Esophagus muscularis mucosa (tissue), 4 donors: ENCODE measurements at regions not wholly inside any gene's neighbourhood (a gene's known extent, or its start where the extent isn't known, plus 50 kb on each side); places are given as distances from the start of the nearest gene placed in this dataset.

ENCODE experiments used
- DNase-seq: peaks from one replicate; pipeline ENCODE4 v3.0.0-alpha.2; 2017; ENCODE audit errors: extremely low spot score
- H3K27ac ChIP-seq, 4 donors: fragments of 200-600 bp; sonication (generic); replicated peaks in 1 of 4; 1 replicate in 3 of 4; 2 replicates in 1 of 4; pipeline ENCODE4 v1.5.1; 2016 to 2019; ENCODE audit warnings: mild to moderate bottlenecking in 1 of 4
- H3K27me3 ChIP-seq, 4 donors: fragments of 200-600 bp; sonication (generic); one replicate each; pipeline versions ENCODE4 v1.5.1 to v1.6.0; 2016 to 2019
- H3K36me3 ChIP-seq, 4 donors: fragments of 200-600 bp; sonication (generic); one replicate each; pipeline ENCODE4 v1.5.1; 2016 to 2019
- H3K4me1 ChIP-seq, 4 donors: fragments of 200-600 bp; sonication (generic); one replicate each; pipeline ENCODE4 v1.5.1; 2016 to 2019
- H3K4me3 ChIP-seq, 4 donors: fragments of 200-600 bp; sonication (generic); 1 replicate in 2 of 4; 2 replicates in 2 of 4; pipeline ENCODE4 v1.5.1; 2016 to 2019; ENCODE audit warnings: mild to moderate bottlenecking in 4 of 4, moderate library complexity in 1 of 4
- H3K9me3 ChIP-seq, 4 donors: fragments of 200-600 bp; sonication (generic); 1 replicate in 3 of 4; 2 replicates in 1 of 4; pipeline ENCODE4 v1.5.1; 2016 to 2019
- EP300 ChIP-seq: sonication (generic); formaldehyde crosslinking; IDR thresholded peaks from one replicate; pipeline ENCODE4 v1.6.1; 2017; ENCODE audit warnings: antibody characterized with exemption
- POLR2A ChIP-seq: fragments of 450-650 bp; IDR thresholded peaks from one replicate; pipeline ENCODE4 v1.6.1; 2017; ENCODE audit warnings: antibody characterized with exemption, moderate library complexity, mild to moderate bottlenecking, low read depth
- POLR2AphosphoS5 ChIP-seq, 2 donors: sonication (generic); formaldehyde crosslinking; IDR thresholded peaks; one replicate each; pipeline ENCODE4 v1.6.1; 2017; ENCODE audit warnings: antibody characterized with exemption in 2 of 2
- WGBS: methylation state at CpG from one replicate; pipeline ENCODE4 v1.1.5; 2018; 5-methylcytosine and 5-hydroxymethylcytosine counted together
- intact Hi-C: fragments of 100-400 bp; cut with DNase I; formaldehyde crosslinking; loops from one replicate; pipeline ENCODE4 v1.15.1; 2023
- TF ChIP-seq, protein P1 (sequence below), 3 experiments: fragments of 200-600 bp in 2 of 3; fragments of 450-650 bp in 1 of 3; sonication (generic) in 2 of 3; IDR thresholded peaks; one replicate each; pipeline ENCODE4 v1.5.1; 2017 to 2019; ENCODE audit warnings: antibody characterized with exemption in 3 of 3, mild to moderate bottlenecking in 2 of 3, moderate library complexity in 1 of 3

DNA sequence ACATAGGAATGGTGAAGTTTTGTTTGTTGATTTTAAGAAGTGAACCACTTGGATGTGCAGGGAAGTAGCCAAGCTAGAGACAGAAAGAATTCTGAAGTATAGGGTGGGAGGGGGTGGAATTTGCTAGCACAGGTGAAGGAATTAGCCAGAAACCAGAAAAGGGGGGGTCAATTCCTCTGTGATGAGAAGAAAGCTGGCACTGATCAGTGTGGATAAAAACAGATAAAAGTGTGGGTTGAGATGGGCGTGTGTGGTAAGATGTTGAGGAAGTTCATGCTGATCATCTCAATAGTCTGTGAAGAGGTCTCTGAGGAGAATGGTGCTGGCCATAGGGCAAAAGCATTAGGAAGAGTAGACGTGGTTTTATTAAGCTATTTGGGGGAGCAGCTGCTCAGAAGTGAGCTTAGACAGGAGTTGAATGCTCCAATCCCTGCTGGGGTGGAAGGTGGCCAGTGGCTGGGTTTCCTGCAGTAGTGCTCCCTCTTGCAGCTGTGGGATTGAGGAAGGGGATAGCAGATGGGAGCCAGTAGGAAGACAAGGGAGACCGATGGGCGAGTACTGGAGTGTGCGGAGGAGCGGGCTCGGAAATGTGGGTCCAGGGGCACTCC, 88.7 kb upstream of the ELL2 start:
- H3K4me3 ChIP-seq: no peak overlapping the region
- TF ChIP-seq EP300: no peak
- TF ChIP-seq POLR2A: no peak
- no peak for TF ChIP-seq POLR2AphosphoS5 (IDR thresholded peaks at IDR 0.05)
- TF ChIP-seq, protein P1, sequence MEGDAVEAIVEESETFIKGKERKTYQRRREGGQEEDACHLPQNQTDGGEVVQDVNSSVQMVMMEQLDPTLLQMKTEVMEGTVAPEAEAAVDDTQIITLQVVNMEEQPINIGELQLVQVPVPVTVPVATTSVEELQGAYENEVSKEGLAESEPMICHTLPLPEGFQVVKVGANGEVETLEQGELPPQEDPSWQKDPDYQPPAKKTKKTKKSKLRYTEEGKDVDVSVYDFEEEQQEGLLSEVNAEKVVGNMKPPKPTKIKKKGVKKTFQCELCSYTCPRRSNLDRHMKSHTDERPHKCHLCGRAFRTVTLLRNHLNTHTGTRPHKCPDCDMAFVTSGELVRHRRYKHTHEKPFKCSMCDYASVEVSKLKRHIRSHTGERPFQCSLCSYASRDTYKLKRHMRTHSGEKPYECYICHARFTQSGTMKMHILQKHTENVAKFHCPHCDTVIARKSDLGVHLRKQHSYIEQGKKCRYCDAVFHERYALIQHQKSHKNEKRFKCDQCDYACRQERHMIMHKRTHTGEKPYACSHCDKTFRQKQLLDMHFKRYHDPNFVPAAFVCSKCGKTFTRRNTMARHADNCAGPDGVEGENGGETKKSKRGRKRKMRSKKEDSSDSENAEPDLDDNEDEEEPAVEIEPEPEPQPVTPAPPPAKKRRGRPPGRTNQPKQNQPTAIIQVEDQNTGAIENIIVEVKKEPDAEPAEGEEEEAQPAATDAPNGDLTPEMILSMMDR (IDR thresholded peaks at IDR 0.05): no peak
- H3K4me1 ChIP-seq: peaks cover 7 to 30% (median 20%) of the 10 kb centered on the region in 4 donors
- no peak overlapping the region for H3K27ac ChIP-seq
- no peaks in the 10 kb centered on the region for H3K36me3 ChIP-seq
- WGBS: 93% methylated on average over 7 of the region's 7 CpGs
- no peaks in the 10 kb centered on the region for H3K27me3 ChIP-seq
- DNase-seq: no peak
- intact Hi-C loops: no loop called here
- H3K9me3 ChIP-seq: no peaks in the 10 kb centered on the region

DNA sequence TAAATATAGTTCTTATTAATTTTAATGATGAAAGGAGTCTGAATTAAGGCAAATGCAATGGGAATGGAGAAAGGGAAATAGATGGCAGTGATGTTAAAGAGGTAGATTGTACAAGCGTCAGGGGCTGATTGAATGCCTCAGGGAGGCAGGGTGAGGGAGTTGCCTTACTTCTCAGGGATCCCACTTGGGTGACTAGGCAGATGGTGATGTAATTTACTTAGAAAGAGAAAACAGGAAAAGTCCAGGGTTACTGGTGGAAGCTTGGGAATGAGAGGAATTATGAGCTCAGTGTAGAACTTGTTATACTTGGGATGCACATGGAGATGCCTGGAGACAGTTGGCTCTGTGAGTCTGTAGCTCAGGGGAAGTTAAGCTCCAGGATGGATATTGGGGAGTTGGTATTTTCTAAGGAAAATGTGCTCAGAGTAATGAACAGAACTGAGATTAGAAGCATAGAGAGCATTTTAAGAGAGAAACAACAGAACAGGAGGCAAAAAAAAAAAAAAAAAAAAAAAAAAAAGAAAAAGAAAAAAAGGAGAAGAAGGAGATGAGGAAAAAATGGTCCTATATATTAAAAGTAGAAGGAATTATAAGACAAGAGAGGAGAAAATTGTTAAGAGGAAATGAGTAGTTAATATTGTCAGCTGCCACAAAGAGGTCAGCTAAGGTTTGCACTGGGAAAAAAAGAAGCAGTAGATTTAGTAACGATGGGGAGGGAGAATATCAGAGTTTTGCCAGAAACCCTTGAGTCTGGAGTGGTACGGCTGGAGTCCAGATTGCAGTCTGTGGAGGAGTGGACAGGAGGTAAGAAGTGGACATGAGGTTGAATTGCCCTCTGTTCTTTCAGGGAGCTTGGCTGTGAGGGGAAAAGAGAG, 88.0 kb upstream of the ELL2 start:
- no peak for DNase-seq
- Histone ChIP-seq H3K4me1 (peaks cover 7 to 30% (median 20%) of the 10 kb centered on the region in 4 donors), H3K4me3 (no peak overlapping the region), H3K9me3 (no peaks in the 10 kb centered on the region), H3K27ac (no peak overlapping the region), H3K27me3 (no peaks in the 10 kb centered on the region), H3K36me3 (no peaks in the 10 kb centered on the region)
- WGBS: 50% methylated on average over 3 of the region's 3 CpGs
- intact Hi-C loops: no loop called here
- TF ChIP-seq EP300 (no peak), POLR2A (no peak), POLR2AphosphoS5 (IDR thresholded peaks at IDR 0.05) (no peak)
- TF ChIP-seq, protein P1 (IDR thresholded peaks at IDR 0.05): no peak

DNA sequence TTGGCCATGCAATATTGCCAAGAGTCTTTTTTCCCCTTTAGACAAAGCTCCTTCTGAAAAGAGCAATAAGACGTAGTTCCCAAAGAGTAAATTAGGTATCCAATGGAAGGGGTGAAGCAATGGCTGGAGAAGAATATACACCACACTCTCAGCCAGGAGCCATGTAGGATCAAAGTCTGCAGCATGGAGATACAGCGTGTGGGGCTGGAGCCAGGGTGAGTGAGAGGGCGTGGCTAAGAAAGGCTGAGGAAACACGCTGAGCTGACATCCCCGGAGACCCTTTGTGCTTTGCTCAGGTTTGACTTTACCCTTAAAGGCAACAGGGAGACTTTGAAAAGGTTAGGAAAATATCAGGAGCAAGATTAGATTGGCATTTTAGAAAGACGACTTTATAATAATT, 87.1 kb upstream of the ELL2 start:
- TF ChIP-seq POLR2A (no peak), EP300 (no peak), POLR2AphosphoS5 (IDR thresholded peaks at IDR 0.05) (no peak)
- TF ChIP-seq, protein P1 (IDR thresholded peaks at IDR 0.05): no peak
- H3K4me1 ChIP-seq: peaks cover 7 to 28% (median 19%) of the 10 kb centered on the region in 4 donors
- no peak overlapping the region for H3K4me3 ChIP-seq
- no peak for DNase-seq
- H3K36me3 ChIP-seq: no peaks in the 10 kb centered on the region
- no peak overlapping the region for H3K27ac ChIP-seq
- no peaks in the 10 kb centered on the region for H3K27me3 ChIP-seq
- intact Hi-C loops: no loop called here
- no peaks in the 10 kb centered on the region for H3K9me3 ChIP-seq
- WGBS: 69% methylated on average over 6 of the region's 6 CpGs

DNA sequence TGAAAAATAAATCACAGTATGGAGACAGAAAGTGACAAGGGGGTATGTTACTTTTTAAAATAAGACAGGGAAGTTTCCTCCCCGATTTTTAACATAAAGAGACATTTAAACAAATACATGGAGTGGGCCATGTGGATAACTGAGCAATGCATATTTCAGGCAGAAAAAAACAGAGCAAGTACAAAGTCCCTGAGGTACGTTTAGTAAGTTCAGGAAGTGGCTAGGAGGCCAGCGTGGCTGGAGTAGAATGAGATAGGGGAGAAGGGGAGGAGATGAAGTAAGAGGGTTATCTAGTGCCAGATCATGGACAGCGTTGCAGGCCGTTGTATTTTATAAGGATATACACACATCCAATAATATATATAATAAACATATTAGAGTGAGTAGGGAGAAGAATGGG, 84.2 kb upstream of the ELL2 start:
- no peak for TF ChIP-seq POLR2A
- TF ChIP-seq, protein P1 (IDR thresholded peaks at IDR 0.05): no peak
- TF ChIP-seq POLR2AphosphoS5 (IDR thresholded peaks at IDR 0.05): no peak
- TF ChIP-seq EP300: no peak
- peaks cover 7 to 15% (median 11%) of the 10 kb centered on the region in 4 donors for H3K4me1 ChIP-seq
- no peaks in the 10 kb centered on the region for H3K27me3 ChIP-seq
- H3K36me3 ChIP-seq: no peaks in the 10 kb centered on the region
- intact Hi-C loops: no loop called here
- no peak overlapping the region for H3K4me3 ChIP-seq
- WGBS: 81% methylated on average over 5 of the region's 5 CpGs
- no peaks in the 10 kb centered on the region for H3K9me3 ChIP-seq
- H3K27ac ChIP-seq: no peak overlapping the region
- no peak for DNase-seq
